Kidney epithelial cell (primary cell): ENCODE measurements at regions not wholly inside any gene's neighbourhood (a gene's known extent, or its start where the extent isn't known, plus 50 kb on each side); places are given as distances from the start of the nearest gene placed in this dataset.

Source experiments
- DNase-seq: peaks from one replicate; pipeline ENCODE4 v3.0.0-alpha.2; 2010; ENCODE audit warnings: low read depth
- H3K27me3 ChIP-seq: 2 replicates; pipeline ENCODE4 v1.6.0; 2011; ENCODE audit warnings: low read length; ENCODE audit not compliant: control insufficient read depth, insufficient read depth
- H3K36me3 ChIP-seq: 2 replicates; pipeline ENCODE4 v1.5.1; 2011; ENCODE audit warnings: low read length; ENCODE audit not compliant: control insufficient read depth, insufficient read depth
- H3K4me3 ChIP-seq: 2 replicates; pipeline ENCODE4 v1.5.1; 2011; ENCODE audit warnings: low read depth, mild to moderate bottlenecking, control low read depth, low read length
- TF ChIP-seq, protein P1 (sequence below): IDR thresholded peaks from 2 replicates; pipeline ENCODE4 v1.5.1; 2011; ENCODE audit warnings: mild to moderate bottlenecking, moderate library complexity, low read length, control low read depth, inconsistent platforms; ENCODE audit not compliant: insufficient read depth, poor library complexity, severe bottlenecking

GRCh38 chr3:174644287-174644686, 214.8 kb upstream of the NAALADL2 start:
- Histone ChIP-seq H3K4me3 (no peak overlapping the region), H3K36me3 (no peaks in the 10 kb centered on the region), H3K27me3 (no peaks in the 10 kb centered on the region)
- TF ChIP-seq, protein P1, sequence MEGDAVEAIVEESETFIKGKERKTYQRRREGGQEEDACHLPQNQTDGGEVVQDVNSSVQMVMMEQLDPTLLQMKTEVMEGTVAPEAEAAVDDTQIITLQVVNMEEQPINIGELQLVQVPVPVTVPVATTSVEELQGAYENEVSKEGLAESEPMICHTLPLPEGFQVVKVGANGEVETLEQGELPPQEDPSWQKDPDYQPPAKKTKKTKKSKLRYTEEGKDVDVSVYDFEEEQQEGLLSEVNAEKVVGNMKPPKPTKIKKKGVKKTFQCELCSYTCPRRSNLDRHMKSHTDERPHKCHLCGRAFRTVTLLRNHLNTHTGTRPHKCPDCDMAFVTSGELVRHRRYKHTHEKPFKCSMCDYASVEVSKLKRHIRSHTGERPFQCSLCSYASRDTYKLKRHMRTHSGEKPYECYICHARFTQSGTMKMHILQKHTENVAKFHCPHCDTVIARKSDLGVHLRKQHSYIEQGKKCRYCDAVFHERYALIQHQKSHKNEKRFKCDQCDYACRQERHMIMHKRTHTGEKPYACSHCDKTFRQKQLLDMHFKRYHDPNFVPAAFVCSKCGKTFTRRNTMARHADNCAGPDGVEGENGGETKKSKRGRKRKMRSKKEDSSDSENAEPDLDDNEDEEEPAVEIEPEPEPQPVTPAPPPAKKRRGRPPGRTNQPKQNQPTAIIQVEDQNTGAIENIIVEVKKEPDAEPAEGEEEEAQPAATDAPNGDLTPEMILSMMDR = no peak
- DNase-seq = no peak

DNA sequence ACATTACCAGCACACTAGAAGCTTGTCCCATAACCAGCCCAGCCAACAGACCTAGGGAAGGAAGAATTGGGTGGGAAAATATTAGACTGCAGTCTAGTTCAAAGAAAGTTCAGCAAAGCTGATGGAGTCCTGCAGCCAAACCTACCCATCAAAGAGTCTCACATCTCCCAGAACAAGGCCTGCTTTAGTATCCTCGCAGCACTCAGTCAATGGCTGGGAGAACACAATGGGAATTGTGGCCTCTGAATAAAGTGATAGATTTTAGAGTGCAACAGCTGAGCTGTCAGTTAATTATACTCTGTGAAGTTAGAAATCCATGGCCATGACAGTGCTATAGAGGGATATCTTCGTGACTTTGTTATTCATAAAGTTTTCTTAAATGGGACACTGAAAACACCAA, 207.2 kb upstream of the NAALADL2 start:
- DNase-seq = no peak
- Histone ChIP-seq H3K36me3 (no peaks in the 10 kb centered on the region), H3K27me3 (no peaks in the 10 kb centered on the region), H3K4me3 (no peak overlapping the region)
- TF ChIP-seq, protein P1 = no peak

- no peak overlapping the region for H3K4me3 ChIP-seq
- TF ChIP-seq, protein P1 = no peak
- H3K36me3 ChIP-seq = no peaks in the 10 kb centered on the region
Observed at GRCh38 chr3:174659511-174659910, 199.6 kb upstream of the NAALADL2 start.

GRCh38 chr3:174662653-174663052, 196.5 kb upstream of the NAALADL2 start:
- Histone ChIP-seq H3K4me3 (no peak overlapping the region), H3K36me3 (no peaks in the 10 kb centered on the region), H3K27me3 (no peaks in the 10 kb centered on the region)
- TF ChIP-seq, protein P1 = no peak
- no peak for DNase-seq

More at GRCh38 chr3:174659511-174659910, 199.6 kb upstream of the NAALADL2 start:
- H3K27me3 ChIP-seq = no peaks in the 10 kb centered on the region
- DNase-seq = no peak

GRCh38 chr3:174667386-174667785, 191.7 kb upstream of the NAALADL2 start:
- Histone ChIP-seq H3K4me3 (no peak overlapping the region), H3K27me3 (no peaks in the 10 kb centered on the region), H3K36me3 (no peaks in the 10 kb centered on the region)
- no peak for DNase-seq
- TF ChIP-seq, protein P1 = no peak

GRCh38 chr3:174675406-174675805, 183.7 kb upstream of the NAALADL2 start:
- Histone ChIP-seq H3K4me3 (no peak overlapping the region), H3K36me3 (no peaks in the 10 kb centered on the region), H3K27me3 (no peaks in the 10 kb centered on the region)
- no peak for DNase-seq
- TF ChIP-seq, protein P1 = no peak
